Mesenchymal stem cell (in vitro differentiated cells and primary cell): ENCODE measurements at regions not wholly inside any gene's neighbourhood (a gene's known extent, or its start where the extent isn't known, plus 50 kb on each side); places are given as distances from the start of the nearest gene placed in this dataset.

ENCODE experiments used
- DNase-seq: peaks from one replicate; pipeline ENCODE4 v3.0.0-alpha.2; 2013
- H2AFZ ChIP-seq: one replicate; pipeline ENCODE4 v1.6.1; 2013; ENCODE audit warnings: low read depth, mild to moderate bottlenecking, control low read depth, inconsistent platforms, low read length, moderate library complexity
- H2AK5ac ChIP-seq: 2 replicates; pipeline ENCODE4 v1.6.1; 2013; ENCODE audit warnings: low read length, moderate library complexity, mild to moderate bottlenecking, inconsistent platforms; ENCODE audit not compliant: severe bottlenecking
- H2BK120ac ChIP-seq: one replicate; pipeline ENCODE4 v1.6.1; 2013; ENCODE audit warnings: low read depth, mild to moderate bottlenecking, inconsistent platforms, low read length, moderate library complexity
- H2BK12ac ChIP-seq, 2 experiments: one replicate each; pipeline ENCODE4 v1.6.1; 2013; ENCODE audit warnings: inconsistent platforms in 2 of 2, low read length in 2 of 2, mild to moderate bottlenecking in 2 of 2, moderate library complexity in 2 of 2, control low read depth in 1 of 2
- H2BK15ac ChIP-seq: one replicate; pipeline ENCODE4 v1.6.1; 2013; ENCODE audit warnings: mild to moderate bottlenecking, low read depth, inconsistent platforms; ENCODE audit not compliant: poor library complexity, severe bottlenecking
- H2BK5ac ChIP-seq: 2 replicates; pipeline ENCODE4 v1.6.1; 2013; ENCODE audit warnings: low read depth, mild to moderate bottlenecking, low read length, control low read depth, inconsistent platforms; ENCODE audit not compliant: poor library complexity, severe bottlenecking
- H3K14ac ChIP-seq, 2 experiments: one replicate each; pipeline ENCODE4 v1.6.1; 2013; ENCODE audit warnings: inconsistent platforms in 2 of 2, low read length in 2 of 2, control low read depth in 1 of 2, mild to moderate bottlenecking in 1 of 2, moderate library complexity in 1 of 2
- H3K18ac ChIP-seq, 2 experiments: one replicate each; pipeline ENCODE4 v1.6.1; 2013; ENCODE audit warnings: inconsistent platforms in 2 of 2, low read length in 2 of 2, control low read depth in 1 of 2, low read depth in 1 of 2, mild to moderate bottlenecking in 1 of 2
- H3K23ac ChIP-seq, 2 experiments: one replicate each; pipeline ENCODE4 v1.6.1; 2013; ENCODE audit warnings: inconsistent platforms in 2 of 2, low read length in 2 of 2, mild to moderate bottlenecking in 2 of 2, moderate library complexity in 2 of 2, control low read depth in 1 of 2
- H3K27ac ChIP-seq: 2 replicates; pipeline ENCODE4 v1.5.1; 2013; ENCODE audit warnings: mild to moderate bottlenecking, moderate library complexity, low read length, control low read depth, inconsistent platforms; ENCODE audit not compliant: poor library complexity, severe bottlenecking
- H3K27me3 ChIP-seq, 2 experiments: 2 replicates each; pipeline versions ENCODE4 v1.6.1 to v1.7.0; 2013; ENCODE audit warnings: low read length in 2 of 2, mild to moderate bottlenecking in 2 of 2, moderate library complexity in 2 of 2, control low read depth in 1 of 2, inconsistent platforms in 1 of 2; ENCODE audit not compliant: control insufficient read depth in 1 of 2, insufficient read depth in 1 of 2
- H3K36me3 ChIP-seq, 2 experiments: 2 replicates each; pipeline versions ENCODE4 v1.6.1 to v1.7.0; 2013; ENCODE audit warnings: low read length in 2 of 2, control low read depth in 1 of 2, inconsistent platforms in 1 of 2, low read depth in 1 of 2, mild to moderate bottlenecking in 1 of 2; ENCODE audit not compliant: insufficient read depth in 2 of 2, control insufficient read depth in 1 of 2
- H3K4ac ChIP-seq, 2 experiments: one replicate each; pipeline ENCODE4 v1.6.1; 2013; ENCODE audit warnings: inconsistent platforms in 2 of 2, low read length in 2 of 2, mild to moderate bottlenecking in 2 of 2, moderate library complexity in 2 of 2, control low read depth in 1 of 2, low read depth in 1 of 2
- H3K4me1 ChIP-seq: 2 replicates; pipeline ENCODE4 v1.6.1; 2013; ENCODE audit warnings: low read depth, low read length, control low read depth; ENCODE audit not compliant: control insufficient read depth, insufficient read depth
- H3K4me2 ChIP-seq: 2 replicates; pipeline ENCODE4 v1.6.1; 2013; ENCODE audit warnings: low read length, mild to moderate bottlenecking, inconsistent platforms; ENCODE audit not compliant: poor library complexity, severe bottlenecking
- H3K4me3 ChIP-seq, 2 experiments: 2 replicates each; pipeline versions ENCODE4 v1.5.1 to v1.7.0; 2013; ENCODE audit warnings: low read length in 2 of 2, mild to moderate bottlenecking in 2 of 2, control low read depth in 1 of 2, low read depth in 1 of 2; ENCODE audit not compliant: insufficient read depth in 1 of 2
- H3K79me1 ChIP-seq: replicated peaks from 2 replicates; pipeline ENCODE4 v1.6.1; 2013; ENCODE audit warnings: mild to moderate bottlenecking, control low read depth, low read length, inconsistent platforms; ENCODE audit not compliant: poor library complexity, severe bottlenecking
- H3K9ac ChIP-seq: 2 replicates; pipeline ENCODE4 v1.7.0; 2013; ENCODE audit warnings: mild to moderate bottlenecking, low read length, moderate library complexity
- H3K9me3 ChIP-seq: 2 replicates; pipeline ENCODE4 v1.7.0; 2013; ENCODE audit warnings: mild to moderate bottlenecking, low read length; ENCODE audit not compliant: control insufficient read depth
- H4K8ac ChIP-seq: one replicate; pipeline ENCODE4 v1.6.1; 2013; ENCODE audit warnings: inconsistent platforms, mild to moderate bottlenecking, low read length, moderate library complexity
- H4K91ac ChIP-seq: one replicate; pipeline ENCODE4 v1.6.1; 2013; ENCODE audit warnings: mild to moderate bottlenecking, low read length, inconsistent platforms
- WGBS: methylation state at CpG from one replicate; pipeline ENCODE4 v1.1.7; 2013; ENCODE audit warnings: mixed read lengths; 5-methylcytosine and 5-hydroxymethylcytosine counted together

GRCh38 chr9:20286154-20286700 is 336.1 kb downstream of the MLLT3 start:
- H3K18ac ChIP-seq = no peak overlapping the region
- no peak overlapping the region for H2BK15ac ChIP-seq
- no peak overlapping the region for H2BK12ac ChIP-seq
- peaks cover 3% of the 10 kb centered on the region for H3K9me3 ChIP-seq
- no peak overlapping the region for H4K8ac ChIP-seq
- H3K27ac ChIP-seq = no peak overlapping the region
- 93% methylated on average over 1 of the region's 2 CpGs for WGBS
- no peak overlapping the region for H3K4ac ChIP-seq
- peaks cover 0 to 14% of the 10 kb centered on the region in 2 experiments for H3K27me3 ChIP-seq
- H3K79me1 ChIP-seq = no peaks in the 10 kb centered on the region
- H3K14ac ChIP-seq = no peak overlapping the region
- no peak overlapping the region for H4K91ac ChIP-seq
- H3K36me3 ChIP-seq = no peaks in the 10 kb centered on the region
- no peak overlapping the region for H3K9ac ChIP-seq
- no peak overlapping the region for H2BK5ac ChIP-seq
- no peak overlapping the region for H2AFZ ChIP-seq
- H3K4me2 ChIP-seq = no peak overlapping the region
- H2AK5ac ChIP-seq = no peak overlapping the region
- H3K4me1 ChIP-seq = no peaks in the 10 kb centered on the region
- H3K4me3 ChIP-seq = no peak overlapping the region
- no peak overlapping the region for H2BK120ac ChIP-seq
- no peak for DNase-seq
- H3K23ac ChIP-seq = no peak overlapping the region

GRCh38 chr9:20284601-20285289 is 337.6 kb downstream of the MLLT3 start:
- Histone ChIP-seq H2AK5ac (no peak overlapping the region), H3K9me3 (peaks cover 3% of the 10 kb centered on the region), H2AFZ (no peak overlapping the region), H3K4me3 (no peak overlapping the region), H3K18ac (no peak overlapping the region), H3K79me1 (no peaks in the 10 kb centered on the region), H3K9ac (no peak overlapping the region), H4K8ac (no peak overlapping the region), H2BK120ac (no peak overlapping the region), H2BK5ac (no peak overlapping the region), H4K91ac (no peak overlapping the region), H3K4me1 (no peaks in the 10 kb centered on the region), H2BK12ac (no peak overlapping the region), H3K23ac (no peak overlapping the region), H3K36me3 (no peaks in the 10 kb centered on the region), H3K4me2 (no peak overlapping the region), H3K27ac (no peak overlapping the region), H3K27me3 (peaks cover 0 to 6% of the 10 kb centered on the region in 2 experiments), H3K14ac (no peak overlapping the region), H2BK15ac (no peak overlapping the region), H3K4ac (no peak overlapping the region)
- 92% methylated on average over 3 of the region's 3 CpGs for WGBS
- DNase-seq = no peak

GRCh38 chr9:20280330-20280729 is 342.0 kb downstream of the MLLT3 start:
- Histone ChIP-seq H4K91ac (no peak overlapping the region), H2AFZ (no peak overlapping the region), H2BK120ac (no peak overlapping the region), H3K23ac (no peak overlapping the region), H3K79me1 (no peaks in the 10 kb centered on the region), H2BK5ac (no peak overlapping the region), H3K4me1 (no peaks in the 10 kb centered on the region), H3K9ac (no peak overlapping the region), H3K14ac (no peak overlapping the region), H3K4me3 (no peak overlapping the region), H2BK12ac (no peak overlapping the region), H3K27ac (no peak overlapping the region), H2AK5ac (no peak overlapping the region), H3K27me3 (no peaks in the 10 kb centered on the region), H3K4me2 (no peak overlapping the region), H3K4ac (no peak overlapping the region), H4K8ac (no peak overlapping the region), H3K18ac (no peak overlapping the region), H2BK15ac (no peak overlapping the region), H3K36me3 (no peaks in the 10 kb centered on the region), H3K9me3 (peaks cover 12% of the 10 kb centered on the region)
- WGBS = 92% methylated on average over 3 of the region's 3 CpGs
- no peak for DNase-seq

GRCh38 chr9:20276762-20277161 is 345.5 kb downstream of the MLLT3 start:
- Histone ChIP-seq H2BK12ac (no peak overlapping the region), H4K8ac (no peak overlapping the region), H3K4me1 (no peaks in the 10 kb centered on the region), H3K36me3 (no peaks in the 10 kb centered on the region), H3K9ac (no peak overlapping the region), H2BK5ac (no peak overlapping the region), H3K9me3 (peaks cover 12% of the 10 kb centered on the region), H3K4ac (no peak overlapping the region), H3K23ac (no peak overlapping the region), H3K4me2 (no peak overlapping the region), H3K27ac (no peak overlapping the region), H2AFZ (no peak overlapping the region), H3K4me3 (no peak overlapping the region), H3K14ac (no peak overlapping the region), H2BK120ac (no peak overlapping the region), H3K79me1 (no peaks in the 10 kb centered on the region), H3K27me3 (peaks cover 0 to 14% of the 10 kb centered on the region in 2 experiments), H2AK5ac (no peak overlapping the region), H2BK15ac (no peak overlapping the region), H3K18ac (no peak overlapping the region), H4K91ac (no peak overlapping the region)
- 96% methylated on average over 2 of the region's 2 CpGs for WGBS
- no peak for DNase-seq
